GM19328 (cell line): ENCODE measurements at regions not wholly inside any gene's neighbourhood (a gene's known extent, or its start where the extent isn't known, plus 50 kb on each side); places are given as distances from the start of the nearest gene placed in this dataset.

Experiments used
- ATAC-seq: cut with Tn5 transposase; IDR thresholded peaks from one replicate; pipeline ENCODE4 v1.9.1; 2021; ENCODE audit warnings: mild to moderate bottlenecking, moderate library complexity; ENCODE audit not compliant: unreplicated experiment

GRCh38 chr16:74035816-74036215, 260.8 kb upstream of the PSMD7 start:
- ATAC-seq: no peak

DNA sequence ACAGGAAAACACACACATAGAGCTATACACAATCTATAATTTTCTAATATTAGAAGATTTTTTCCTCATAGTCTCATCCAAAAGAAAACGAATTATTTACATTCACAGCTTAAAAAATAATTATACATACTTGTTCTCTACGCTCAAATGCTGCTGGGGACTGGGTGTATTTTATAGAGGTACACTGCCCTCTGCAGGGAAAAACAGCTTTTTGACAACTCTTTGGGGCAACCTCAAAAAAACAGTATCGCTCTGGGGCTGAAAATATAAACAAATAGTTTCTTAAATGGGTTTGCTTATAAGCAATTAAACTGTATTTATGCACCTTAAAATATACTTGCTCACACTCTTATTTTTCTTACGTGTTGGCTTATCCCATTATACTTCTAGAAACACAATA, 261.8 kb upstream of the PSMD7 start:
- ATAC-seq: no peak

GRCh38 chr16:74034200-74034599, 262.4 kb upstream of the PSMD7 start:
- ATAC-seq: no peak

DNA sequence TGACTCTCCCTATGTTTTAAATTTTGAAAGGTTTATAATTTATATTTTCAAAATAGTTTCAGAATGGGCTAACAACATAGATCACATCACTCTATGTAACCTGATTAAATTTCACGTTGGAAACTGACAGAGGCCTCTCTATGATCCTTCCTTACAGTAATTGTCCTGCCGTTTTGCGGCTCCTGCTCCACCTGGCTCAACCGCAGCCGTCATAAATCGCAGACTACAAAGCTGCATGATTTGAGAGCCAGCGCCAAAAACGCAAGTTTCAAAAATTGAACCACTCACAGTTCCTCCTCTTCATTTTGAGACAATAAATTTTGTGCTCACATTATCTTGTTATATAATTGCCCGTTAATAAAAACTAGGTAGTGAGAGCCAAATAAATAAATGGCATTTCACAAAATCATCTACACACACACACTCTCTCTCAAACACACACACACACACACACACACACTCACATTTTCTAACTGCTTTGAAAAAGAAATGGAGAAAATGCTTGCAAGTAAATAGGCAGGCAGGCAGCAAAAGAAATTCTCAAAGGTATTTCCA, 263.1 kb upstream of the PSMD7 start:
- ATAC-seq: no peak

GRCh38 chr16:74031551-74031950, 265.1 kb upstream of the PSMD7 start:
- ATAC-seq: no peak

DNA sequence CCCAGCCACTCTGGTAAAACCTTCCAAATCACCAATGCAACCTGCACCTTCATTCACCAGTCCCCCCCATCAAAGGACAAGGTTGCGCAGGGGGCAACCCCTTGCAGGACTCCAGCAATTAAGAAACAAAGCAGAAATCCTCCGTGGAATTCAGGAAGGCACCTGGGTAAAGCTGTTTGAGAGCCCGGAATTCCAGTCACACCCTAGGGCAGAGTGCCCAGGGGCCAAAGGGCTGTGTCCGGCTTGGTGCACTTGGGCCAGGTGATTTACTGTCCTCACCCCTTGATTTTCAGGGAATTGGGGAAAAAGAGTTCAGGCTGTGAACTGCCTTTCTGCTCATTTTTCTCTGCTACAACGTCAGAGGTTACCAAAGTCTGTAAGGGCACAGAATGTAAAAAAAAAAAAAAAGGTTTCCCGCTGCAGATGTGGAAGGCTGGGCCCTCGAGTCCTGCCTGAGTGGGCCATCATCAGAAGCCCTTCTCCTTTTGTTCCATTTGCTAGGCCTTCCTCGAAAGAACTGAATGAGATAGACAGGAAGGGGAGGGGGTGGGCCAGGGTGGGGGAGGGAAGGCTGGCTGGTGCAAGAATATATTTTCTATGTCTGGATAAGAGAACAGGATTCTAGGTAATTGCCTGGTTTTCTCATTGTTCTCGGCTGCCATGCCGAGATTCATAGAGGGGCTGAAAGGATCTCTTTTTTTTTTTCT, 266.5 kb upstream of the PSMD7 start:
- no peak for ATAC-seq

DNA sequence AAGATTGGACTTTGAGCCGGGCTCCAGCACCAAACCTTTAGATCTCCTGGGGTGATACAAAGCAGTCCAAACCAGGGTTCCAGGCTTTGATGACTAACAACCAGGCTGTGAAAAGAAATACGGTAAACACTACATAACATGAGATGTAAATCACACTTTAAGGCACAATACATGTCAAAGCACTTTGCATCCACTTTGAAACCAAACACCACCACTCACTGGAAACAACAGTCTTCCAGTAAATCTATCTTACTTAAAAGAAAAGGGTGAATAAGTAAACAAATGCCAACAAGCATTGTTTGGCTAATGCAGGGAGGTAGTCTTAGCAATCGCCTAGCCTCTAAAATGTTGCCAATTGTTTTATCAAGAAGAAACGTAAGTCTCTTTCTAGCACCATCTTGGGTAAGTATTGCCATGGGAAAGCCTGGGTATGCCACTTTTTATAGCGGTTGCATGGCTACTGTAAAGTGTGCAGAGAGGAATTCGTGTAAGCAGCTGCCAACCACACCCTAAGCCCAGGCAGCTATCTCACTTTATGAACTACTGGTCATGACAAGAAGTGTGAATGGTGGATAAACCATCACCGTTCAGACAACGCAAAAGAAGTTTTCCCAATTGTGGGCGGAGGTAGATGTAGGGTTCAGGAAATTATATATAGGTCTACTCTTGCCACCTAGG, 267.4 kb upstream of the PSMD7 start:
- ATAC-seq: no peak

DNA sequence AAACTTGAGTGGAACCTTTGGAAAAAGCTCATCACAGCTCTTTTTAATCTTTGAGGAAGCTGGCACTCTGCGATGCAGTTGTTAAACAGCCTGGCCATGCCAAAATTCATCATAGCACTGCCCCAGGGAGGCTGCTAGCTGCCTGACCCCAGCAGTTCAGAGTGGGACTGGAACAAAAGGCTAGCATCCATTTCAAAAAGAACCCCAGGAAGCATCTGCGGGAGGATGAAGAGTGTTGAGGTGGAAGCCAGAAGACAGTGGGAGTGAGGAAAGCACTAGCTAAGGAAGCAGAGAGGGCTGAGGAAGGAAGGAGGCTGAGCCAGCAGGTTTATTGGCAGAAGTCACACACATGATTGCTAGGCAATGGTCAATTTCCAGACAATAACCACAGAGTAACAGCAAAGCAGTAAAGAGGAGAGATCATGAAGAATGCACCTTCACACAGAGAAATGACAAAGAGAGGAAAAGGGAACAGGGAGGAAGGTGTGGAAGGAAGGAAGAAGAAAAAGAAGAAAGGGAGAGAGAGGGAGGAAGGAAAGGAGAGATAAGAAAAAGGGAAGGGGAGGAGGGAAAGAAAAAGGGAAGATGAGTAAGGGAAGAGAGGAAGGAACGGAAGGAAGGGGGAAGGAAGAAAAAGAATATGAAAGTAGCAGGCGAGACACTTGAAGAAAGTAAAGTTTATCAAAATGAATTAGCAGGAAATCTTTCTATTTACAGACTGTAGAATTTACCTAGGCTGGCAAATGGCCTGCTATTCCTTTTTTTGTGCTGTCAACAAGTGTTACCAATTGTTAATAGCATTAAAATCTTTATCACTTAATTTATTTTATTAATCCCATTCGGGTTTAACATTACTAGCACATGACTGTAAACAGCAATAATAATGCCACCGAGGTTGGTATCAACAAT, 270.0 kb upstream of the PSMD7 start:
- no peak for ATAC-seq

DNA sequence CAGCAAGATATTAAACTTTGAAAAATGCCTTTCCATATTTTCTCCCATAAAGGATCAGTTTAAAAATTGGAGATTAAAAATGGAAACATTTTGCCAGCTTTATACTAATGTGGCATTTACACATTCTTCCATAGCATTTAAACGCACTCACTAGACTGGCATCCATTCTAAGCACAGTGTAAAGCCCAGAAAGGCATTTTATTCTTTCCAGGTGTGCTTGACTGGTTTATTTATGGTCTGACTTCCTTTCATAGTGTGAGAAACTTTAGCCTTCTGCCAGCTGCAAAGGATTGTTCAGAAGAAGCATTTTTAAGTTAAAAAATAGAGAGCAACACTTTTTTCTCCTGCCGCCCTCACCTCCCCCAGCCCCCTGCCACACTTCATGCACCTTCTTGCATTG, 271.7 kb upstream of the PSMD7 start:
- no peak for ATAC-seq

- ATAC-seq: no peak
These were observed 276.4 kb upstream of the PSMD7 start for GRCh38 chr16:74020095-74020670.

DNA sequence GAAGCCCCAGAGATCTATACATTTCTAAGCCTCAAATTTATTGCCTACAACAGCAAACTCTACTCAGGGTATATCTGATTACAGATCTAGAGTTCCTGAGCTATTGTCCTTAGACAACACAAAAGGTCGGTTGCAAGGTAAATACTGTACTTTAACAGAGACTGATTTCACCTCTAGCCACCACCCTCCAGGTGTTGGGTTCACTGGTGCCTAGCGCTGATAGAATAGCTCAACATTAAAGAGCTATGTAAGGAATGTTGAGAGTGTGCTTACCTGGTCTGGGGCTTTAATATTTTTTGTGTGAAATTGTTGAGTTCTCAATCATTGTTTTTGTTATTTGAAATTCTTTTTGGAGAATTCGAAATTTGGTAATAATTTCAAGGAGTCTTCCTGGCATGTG, 277.0 kb upstream of the PSMD7 start:
- ATAC-seq: no peak

- no peak for ATAC-seq
These were observed 280.7 kb upstream of the PSMD7 start for GRCh38 chr16:74015953-74016352.

- no peak for ATAC-seq
These were observed 297.9 kb upstream of the PSMD7 start for GRCh38 chr16:73998707-73999106.

DNA sequence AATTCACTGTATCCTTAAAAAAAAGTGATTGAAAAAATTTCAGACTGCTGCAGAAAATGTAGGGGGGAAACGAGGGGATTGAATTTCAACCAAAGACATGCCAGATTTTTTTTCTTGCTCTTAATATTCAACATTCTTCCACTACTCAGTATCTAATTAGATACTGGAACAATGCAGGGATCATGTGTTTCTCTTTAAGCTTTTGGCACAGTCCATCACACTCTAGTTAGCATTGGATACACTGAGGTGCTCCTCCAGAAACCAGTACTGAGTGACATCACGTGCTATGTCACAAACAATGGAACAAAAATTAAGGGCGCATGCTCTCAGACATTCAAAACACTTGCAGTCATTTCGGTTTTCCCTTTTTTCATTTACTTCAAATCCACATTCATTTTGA, 298.6 kb upstream of the PSMD7 start:
- no peak for ATAC-seq

DNA sequence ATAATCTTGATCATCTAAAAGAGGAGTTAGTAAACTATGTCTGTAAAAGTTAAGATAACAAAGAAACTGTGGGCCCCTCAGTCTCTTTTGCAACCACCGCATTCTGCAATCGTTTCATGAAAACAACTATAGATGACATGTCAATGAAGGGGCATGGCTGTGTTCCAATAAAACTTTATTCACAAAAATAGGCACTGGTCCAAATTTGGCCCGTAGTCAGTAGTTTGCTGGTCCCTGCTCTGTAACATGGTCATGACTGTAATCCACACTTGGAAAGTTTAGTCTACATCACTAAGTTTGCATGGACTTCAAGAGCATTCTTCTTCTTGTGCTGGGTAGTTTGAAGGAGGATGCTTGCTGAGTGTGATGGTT, 299.3 kb upstream of the PSMD7 start:
- ATAC-seq: no peak

GRCh38 chr16:73996624-73997339, 299.8 kb upstream of the PSMD7 start:
- no peak for ATAC-seq

DNA sequence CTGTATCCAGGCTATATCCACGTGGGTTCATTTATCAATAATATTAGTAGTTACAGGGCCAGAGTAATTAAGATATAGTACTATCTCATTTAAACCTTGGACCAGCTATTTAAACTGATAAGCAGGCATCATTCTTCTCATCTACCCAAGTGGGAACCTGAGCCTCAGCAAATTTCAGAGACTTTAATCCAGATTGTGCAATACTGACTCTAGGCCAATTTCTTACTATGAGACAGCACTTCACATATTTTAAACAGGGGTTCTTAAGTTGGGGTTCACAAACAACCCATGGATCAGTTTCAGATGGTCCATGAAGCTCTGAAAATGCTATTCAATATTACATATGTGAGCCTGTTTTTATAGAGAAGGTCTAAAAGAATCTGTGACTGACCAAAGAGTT, 302.7 kb upstream of the PSMD7 start:
- no peak for ATAC-seq

- ATAC-seq: no peak
These were observed 318.2 kb upstream of the PSMD7 start for GRCh38 chr16:73978407-73978784.

GRCh38 chr16:73976644-73977043, 320.0 kb upstream of the PSMD7 start:
- ATAC-seq: no peak

DNA sequence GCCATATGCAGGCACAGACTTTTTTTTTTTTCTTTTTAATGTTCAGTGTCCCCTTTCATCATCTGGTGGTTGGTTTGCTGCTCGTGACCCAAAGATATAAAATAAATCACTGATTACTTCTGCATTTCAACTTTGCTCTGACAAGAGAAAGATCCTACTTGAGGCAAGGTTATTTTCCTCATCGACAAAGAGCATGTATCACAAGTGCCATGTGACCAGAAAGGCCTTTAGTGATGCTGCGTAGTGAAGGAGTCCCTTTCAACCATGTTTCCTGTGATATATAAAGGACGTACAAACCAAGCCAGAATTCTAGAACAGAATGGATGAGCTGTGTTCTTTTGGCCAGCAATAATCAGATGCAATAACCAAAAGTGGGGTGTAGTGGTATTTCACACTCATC, 323.4 kb upstream of the PSMD7 start:
- no peak for ATAC-seq

DNA sequence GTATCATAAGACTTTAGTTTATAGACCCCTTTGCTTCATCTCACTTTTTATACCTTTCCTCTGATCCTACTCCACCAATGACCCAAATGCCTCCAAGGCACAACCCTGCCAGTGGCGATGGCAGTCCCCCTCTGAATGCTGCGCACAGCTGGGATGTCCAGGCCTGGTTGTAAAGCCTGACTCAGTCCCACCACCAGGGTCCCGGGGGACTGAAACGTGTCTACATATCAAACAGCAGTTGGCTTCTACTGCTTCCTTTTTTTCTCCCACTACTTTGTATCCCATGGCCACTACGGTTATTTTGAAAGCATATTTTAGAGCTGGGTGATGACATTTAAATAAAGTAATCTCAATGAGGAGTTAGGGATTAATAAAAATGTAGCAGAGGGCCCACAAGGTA, 329.8 kb upstream of the PSMD7 start:
- no peak for ATAC-seq
